GM18861 (cell line): ENCODE measurements at regions not wholly inside any gene's neighbourhood (a gene's known extent, or its start where the extent isn't known, plus 50 kb on each side); places are given as distances from the start of the nearest gene placed in this dataset.
"Not testable (repeated sequence)": the region's sequence is repeated elsewhere in the genome, so short reads cannot be mapped to it uniquely, and the experiment has no call there.

Experiments
- ATAC-seq: cut with Tn5 transposase; IDR thresholded peaks from one replicate; pipeline ENCODE4 v1.9.1; 2021; ENCODE audit not compliant: unreplicated experiment

DNA sequence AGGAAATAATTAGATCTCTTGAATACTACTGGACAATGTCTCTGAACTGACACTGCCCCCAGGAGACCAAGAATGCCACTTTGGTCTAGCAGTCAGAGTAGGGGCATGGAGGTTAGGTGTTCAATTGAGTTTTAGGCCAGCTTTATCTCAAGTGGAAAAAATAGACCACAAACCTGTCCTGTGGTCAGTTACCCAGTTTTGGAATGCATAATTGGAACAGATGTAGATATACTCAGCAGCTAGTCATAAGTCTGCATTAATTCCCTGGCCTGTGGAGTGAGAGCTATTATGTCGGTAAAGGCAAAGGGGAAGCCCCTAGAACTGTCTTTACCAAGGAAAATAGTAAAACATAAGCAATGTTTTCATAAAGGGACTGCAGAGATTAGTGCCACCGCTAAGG lies 587.7 kb downstream of the GLUD2 start:
- ATAC-seq, result no peak

- ATAC-seq, result no peak
These were observed 592.4 kb downstream of the GLUD2 start for GRCh38 chrX:121639781-121640180.

- no peak for ATAC-seq
These were observed 594.1 kb downstream of the GLUD2 start for GRCh38 chrX:121641560-121641959.

DNA sequence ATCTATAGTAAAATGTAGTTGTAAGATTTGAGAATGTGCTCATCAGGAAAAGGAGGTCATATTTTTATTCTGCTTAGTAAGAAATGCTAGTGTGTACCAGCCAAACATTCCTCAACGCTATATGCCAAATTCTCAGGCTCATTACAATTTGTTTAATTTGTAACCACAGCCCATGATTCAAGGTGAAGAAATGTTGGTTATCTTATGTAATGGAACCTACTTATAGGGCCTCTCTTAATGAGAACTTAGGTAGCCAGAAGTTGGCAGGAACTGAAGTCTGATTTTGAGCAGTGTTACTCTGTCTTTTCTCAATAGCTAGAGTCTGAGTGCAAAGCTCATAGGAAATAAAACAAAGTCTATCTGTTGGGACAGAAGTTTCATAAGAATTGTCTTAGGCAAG lies 595.0 kb downstream of the GLUD2 start:
- no peak for ATAC-seq

GRCh38 chrX:121649417-121649816 lies 602.0 kb downstream of the GLUD2 start:
- ATAC-seq, result no peak

- ATAC-seq, result no peak
These were observed 607.9 kb downstream of the GLUD2 start for GRCh38 chrX:121655276-121655675.

GRCh38 chrX:121666171-121666570 lies 618.8 kb downstream of the GLUD2 start:
- no peak for ATAC-seq

DNA sequence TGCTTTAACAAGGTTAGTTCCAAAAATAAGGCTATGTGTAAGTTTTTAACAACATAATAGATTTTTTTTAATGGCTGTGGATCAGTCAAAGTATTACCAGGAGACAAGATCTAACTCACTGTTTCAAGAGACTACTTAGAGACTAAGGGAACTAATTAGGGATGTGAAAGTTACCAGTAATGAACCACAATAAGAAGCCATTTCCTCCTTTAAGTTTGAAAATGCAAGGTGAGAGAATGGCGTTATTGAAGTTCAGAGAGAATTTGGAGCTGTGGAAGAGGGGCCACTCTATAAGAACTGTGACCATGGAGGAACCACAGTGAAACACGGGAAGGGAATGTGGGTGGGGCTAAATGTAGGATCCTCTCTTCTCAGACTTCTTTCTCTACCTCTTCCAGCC lies 624.2 kb downstream of the GLUD2 start:
- no peak for ATAC-seq

DNA sequence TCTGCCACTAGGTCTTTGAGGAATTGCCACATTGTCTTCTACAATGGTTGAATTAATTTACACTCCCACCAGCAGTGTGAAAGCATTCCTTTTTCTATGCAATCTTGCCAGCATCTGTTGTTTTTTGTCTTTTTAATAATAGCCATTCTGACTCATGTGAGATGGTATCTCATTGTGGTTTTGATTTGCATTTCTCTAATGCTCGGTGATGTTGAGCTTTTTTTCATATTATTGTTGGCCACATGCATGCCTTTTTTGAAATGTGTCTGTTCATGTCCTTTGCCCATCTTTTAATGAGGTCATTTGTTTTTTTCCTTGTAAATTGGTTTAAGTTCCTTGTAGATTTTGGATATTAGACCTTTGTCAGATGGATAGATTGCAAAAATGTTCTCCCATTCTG lies 661.8 kb downstream of the GLUD2 start:
- not testable (repeated sequence) for ATAC-seq

- ATAC-seq, result no peak
These were observed 686.1 kb downstream of the GLUD2 start for GRCh38 chrX:121733514-121733913.

DNA sequence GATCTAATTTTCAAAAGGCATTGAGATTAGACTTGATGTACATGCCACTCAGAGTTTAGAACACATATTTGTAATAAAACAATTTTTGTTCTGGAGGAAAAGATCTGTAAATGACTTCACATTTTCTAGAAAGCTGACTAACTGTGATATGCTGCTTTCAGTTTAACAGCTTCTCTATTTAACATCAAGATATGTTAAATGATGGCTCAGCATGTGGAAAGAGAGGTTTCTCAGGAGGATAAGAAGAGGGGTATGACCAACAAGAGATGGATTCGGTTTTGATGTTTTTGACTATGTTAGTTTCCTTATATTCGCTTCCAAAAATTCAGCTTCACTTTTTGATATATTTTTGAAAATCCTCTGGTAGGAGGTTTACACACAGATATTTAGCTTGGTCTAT lies 698.7 kb downstream of the GLUD2 start:
- ATAC-seq, result no peak

DNA sequence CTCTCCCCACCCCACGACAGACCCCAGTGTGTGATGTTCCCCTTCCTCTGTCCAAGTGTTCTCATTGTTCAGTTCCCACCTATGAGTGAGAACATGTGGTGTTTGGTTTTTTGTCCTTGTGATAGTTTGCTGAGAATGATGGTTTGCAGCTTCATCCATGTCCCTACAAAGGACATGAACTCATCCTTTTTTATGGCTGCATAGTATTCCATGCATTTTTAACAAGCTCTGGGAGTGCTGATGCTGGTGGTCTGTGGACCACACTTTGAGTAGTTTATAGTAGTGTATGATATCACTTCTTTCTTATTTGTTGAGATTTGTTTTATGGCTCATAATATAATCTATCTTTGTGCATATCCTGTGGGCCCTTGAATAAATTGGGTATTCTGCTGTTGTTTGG lies 706.2 kb downstream of the GLUD2 start:
- ATAC-seq, result not testable (repeated sequence)

DNA sequence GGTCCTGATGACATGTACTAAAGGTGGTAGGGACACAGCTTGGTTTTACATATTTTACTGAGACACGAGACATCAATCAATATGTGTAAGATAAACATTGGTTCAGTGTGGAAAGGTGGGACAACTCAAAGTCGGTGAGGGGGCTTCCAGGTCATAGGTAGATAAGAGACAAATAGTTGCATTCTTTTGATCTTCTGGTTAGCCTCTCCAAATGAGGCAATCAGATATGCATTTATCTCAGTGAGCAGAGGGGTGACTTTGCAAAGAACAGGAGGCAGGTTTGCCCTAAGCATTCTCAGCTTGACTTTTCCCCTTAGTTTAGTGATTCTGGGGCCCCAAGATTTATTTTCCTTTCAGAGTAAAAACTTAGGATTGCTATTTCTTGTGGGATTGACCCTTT lies 706.9 kb downstream of the GLUD2 start:
- no peak for ATAC-seq

- ATAC-seq, result no peak
These were observed 708.1 kb downstream of the GLUD2 start for GRCh38 chrX:121755541-121755940.

GRCh38 chrX:121761845-121762244 lies 714.4 kb downstream of the GLUD2 start:
- ATAC-seq, result no peak

- ATAC-seq, result no peak
These were observed 716.3 kb downstream of the GLUD2 start for GRCh38 chrX:121763671-121764070.

- ATAC-seq, result not testable (repeated sequence)
These were observed 720.8 kb downstream of the GLUD2 start for GRCh38 chrX:121768210-121768609.

DNA sequence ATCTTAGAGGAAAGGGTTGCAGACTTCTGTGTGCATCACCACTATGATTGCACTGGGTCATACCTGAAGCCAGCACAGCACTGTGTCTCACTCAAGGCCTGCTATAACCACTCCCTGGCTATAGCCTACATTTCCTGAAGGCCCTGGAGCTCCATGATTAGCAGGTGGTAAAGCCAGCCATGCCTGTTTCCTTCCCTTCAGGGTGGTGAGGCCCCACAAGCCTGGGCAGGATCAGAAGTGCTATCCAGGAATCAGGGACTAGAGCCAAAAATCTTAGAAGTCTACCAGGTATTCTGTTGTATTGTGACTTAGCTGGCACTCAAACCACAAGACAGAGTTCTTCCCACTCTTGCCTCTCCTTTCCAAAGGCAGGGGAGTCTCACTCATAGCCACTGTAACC lies 734.6 kb downstream of the GLUD2 start:
- ATAC-seq, result no peak

GRCh38 chrX:121782544-121782943 lies 735.1 kb downstream of the GLUD2 start:
- no peak for ATAC-seq

DNA sequence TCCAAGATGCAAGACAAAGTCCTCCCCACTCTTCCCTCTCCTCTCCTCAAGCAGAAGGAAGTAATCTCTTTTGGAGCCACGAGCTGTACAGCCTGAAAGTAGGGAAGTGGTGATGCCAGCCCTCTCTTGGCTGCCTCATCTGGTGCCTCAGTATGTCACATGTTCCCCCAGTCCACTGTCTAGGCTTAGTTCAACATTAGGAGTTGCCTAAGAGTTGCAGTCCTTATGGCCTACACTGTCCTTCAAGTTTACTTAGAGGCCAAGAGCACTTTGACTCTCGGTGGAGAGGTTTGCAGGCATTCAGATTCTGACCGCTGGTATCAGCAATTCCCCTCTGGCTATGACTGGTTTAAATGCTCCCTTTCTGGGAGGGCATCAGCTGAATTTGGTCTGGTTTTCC lies 735.6 kb downstream of the GLUD2 start:
- ATAC-seq, result no peak

DNA sequence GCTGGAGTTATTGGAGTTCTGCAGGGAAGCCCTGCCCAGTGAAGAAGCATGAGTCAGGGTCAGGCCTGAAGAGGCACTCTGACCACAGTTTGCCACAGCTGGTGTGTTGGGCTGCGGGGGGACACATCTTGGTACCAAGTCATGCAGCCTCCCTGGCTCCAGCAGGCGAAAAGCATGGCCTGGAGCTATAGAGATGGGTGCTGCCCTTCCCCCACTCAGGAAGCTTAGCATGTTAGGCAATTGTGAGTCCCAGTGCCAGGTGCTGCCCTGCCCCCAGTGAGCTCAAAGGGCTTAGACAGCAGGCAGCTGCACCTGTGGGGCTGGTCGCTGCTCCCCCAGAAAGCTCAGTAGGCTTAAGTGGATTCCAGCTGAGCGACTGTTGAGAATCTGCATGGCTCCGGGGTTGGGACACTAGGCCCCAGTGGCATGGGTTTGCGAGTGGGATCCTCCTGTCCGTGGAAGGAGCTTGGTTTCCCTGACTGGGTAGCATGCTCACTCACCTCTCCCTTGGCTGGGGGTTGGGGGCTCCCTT lies 755.5 kb downstream of the GLUD2 start:
- ATAC-seq, result no peak

DNA sequence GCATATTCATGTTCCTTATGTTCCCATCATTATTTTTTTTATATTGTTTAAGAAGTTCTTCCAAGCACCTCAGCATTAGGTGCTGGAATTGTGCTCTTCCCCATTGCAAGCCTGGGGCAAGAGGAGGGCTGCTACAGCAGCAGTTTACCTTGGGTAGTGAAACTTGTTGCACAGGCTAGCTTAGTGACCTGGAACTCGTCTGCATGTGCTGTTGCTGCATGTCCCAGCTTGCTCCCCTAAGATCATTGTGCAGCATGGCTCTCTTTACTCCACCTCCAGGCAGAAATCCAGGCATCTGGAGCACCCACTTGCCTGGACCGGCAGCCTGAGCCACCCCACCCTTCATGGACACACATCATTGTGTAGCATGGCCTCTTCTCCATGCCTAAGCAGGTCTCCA lies 776.0 kb downstream of the GLUD2 start:
- ATAC-seq, result no peak

GRCh38 chrX:121831601-121832000 lies 784.2 kb downstream of the GLUD2 start:
- ATAC-seq, result no peak

GRCh38 chrX:121832446-121832845 lies 785.0 kb downstream of the GLUD2 start:
- no peak for ATAC-seq
